Uterus (tissue), 2 donors: ENCODE measurements at regions not wholly inside any gene's neighbourhood (a gene's known extent, or its start where the extent isn't known, plus 50 kb on each side); places are given as distances from the start of the nearest gene placed in this dataset.

Experiments used
- POLR2A ChIP-seq, 2 donors: fragments of 450-650 bp; IDR thresholded peaks; one replicate each; pipeline ENCODE4 v1.6.1; 2016; ENCODE audit warnings: antibody characterized with exemption in 2 of 2, mild to moderate bottlenecking in 1 of 2, moderate library complexity in 1 of 2
- TF ChIP-seq, protein P1 (sequence below), 4 experiments: fragments of 200-600 bp in 2 of 4; fragments of 450-650 bp in 2 of 4; sonication (generic) in 2 of 4; IDR thresholded peaks; one replicate each; pipeline ENCODE4 v1.5.1; 2016 to 2019; ENCODE audit warnings: antibody characterized with exemption in 4 of 4, mild to moderate bottlenecking in 2 of 4, moderate library complexity in 1 of 4

GRCh38 chr4:178082906-178083305 lies 640.7 kb upstream of the AGA start:
- no peak for TF ChIP-seq POLR2A (IDR thresholded peaks at IDR 0.05)
- TF ChIP-seq, protein P1, sequence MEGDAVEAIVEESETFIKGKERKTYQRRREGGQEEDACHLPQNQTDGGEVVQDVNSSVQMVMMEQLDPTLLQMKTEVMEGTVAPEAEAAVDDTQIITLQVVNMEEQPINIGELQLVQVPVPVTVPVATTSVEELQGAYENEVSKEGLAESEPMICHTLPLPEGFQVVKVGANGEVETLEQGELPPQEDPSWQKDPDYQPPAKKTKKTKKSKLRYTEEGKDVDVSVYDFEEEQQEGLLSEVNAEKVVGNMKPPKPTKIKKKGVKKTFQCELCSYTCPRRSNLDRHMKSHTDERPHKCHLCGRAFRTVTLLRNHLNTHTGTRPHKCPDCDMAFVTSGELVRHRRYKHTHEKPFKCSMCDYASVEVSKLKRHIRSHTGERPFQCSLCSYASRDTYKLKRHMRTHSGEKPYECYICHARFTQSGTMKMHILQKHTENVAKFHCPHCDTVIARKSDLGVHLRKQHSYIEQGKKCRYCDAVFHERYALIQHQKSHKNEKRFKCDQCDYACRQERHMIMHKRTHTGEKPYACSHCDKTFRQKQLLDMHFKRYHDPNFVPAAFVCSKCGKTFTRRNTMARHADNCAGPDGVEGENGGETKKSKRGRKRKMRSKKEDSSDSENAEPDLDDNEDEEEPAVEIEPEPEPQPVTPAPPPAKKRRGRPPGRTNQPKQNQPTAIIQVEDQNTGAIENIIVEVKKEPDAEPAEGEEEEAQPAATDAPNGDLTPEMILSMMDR (IDR thresholded peaks at IDR 0.05) = no peak
